HG02610 (cell line): ENCODE measurements at regions not wholly inside any gene's neighbourhood (a gene's known extent, or its start where the extent isn't known, plus 50 kb on each side); places are given as distances from the start of the nearest gene placed in this dataset.
"Not testable (repeated sequence)": the region's sequence is repeated elsewhere in the genome, so short reads cannot be mapped to it uniquely, and the experiment has no call there.

Source experiments
- ATAC-seq: cut with Tn5 transposase; IDR thresholded peaks from one replicate; pipeline ENCODE4 v1.9.1; 2021; ENCODE audit warnings: mild to moderate bottlenecking, moderate library complexity; ENCODE audit not compliant: unreplicated experiment

DNA sequence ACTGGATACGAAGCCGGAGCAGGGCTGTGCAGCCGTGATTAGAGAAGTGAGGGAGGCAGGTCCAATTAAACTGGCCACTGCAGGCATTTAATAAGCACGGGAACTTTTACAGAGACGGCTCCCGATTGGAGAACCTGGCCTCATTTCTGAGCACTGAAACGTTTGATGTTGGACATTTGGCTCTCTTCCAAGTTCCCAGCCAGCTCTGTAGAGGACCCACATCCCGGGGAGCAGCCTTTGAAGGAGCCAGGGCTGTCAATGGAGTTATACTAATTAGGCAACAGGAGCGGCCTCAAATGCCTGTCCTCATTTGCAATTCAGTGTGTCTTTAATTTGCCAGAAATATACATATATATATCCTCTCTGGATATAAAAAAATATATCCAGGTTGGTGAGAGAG lies 499.4 kb upstream of the C16orf82 start:
- ATAC-seq: no peak

DNA sequence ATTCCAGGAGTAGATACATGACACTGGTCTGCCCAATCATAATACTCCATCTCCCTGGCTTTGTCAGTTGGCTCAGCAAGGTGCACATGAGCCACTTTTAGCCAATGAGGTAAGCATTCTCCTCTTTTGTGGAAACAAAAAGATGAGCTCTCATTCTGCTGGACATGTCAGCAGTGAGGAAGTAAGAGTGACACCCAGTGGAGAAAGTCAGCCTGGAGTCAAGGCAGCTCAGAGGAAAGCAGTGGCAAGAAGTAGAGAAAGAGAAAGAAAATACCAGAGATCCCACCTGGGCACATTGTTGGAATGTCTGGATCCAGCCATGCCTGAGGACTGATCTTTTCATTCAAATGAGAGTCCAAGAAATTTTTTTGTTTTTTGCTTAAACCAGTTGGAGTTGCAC lies 496.9 kb upstream of the C16orf82 start:
- ATAC-seq: no peak

DNA sequence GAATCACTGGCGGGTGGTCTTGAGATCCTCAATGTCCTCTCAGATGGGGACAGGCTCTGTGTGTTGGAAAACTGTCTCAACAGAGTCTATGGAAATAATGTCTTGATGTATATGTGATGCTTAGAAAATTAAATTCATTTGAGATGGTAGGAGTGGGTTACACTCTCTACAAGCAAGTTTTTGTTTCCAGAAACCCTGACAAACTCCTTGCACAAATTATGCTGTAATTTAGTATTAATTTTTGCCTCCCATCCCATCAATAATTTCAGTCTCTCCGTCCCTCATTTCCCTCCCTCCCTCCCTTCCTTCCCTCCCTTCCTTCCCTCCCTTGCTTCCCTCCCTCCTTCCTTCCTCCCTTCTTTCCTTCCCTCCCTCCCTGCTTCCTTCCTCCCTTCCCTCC lies 488.0 kb upstream of the C16orf82 start:
- no peak for ATAC-seq

DNA sequence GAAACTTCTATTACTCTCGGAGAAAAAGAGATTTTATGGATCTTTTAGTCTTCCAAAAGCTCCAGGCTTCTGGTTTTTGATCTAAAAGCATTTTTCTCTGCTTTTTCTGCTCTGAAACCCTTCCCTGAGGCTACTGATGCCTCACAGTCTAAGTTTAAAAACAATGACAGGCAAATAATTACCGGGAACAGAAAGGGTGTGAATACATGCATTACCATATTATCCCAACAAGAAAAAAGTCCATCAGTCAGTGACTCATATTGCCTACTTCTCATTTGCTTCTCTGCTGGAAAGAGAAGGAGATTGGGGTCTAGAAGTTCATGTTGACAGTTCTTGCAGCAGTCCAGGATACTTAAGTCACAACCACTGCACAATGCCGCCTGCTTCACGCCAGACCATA lies 482.9 kb upstream of the C16orf82 start:
- no peak for ATAC-seq

DNA sequence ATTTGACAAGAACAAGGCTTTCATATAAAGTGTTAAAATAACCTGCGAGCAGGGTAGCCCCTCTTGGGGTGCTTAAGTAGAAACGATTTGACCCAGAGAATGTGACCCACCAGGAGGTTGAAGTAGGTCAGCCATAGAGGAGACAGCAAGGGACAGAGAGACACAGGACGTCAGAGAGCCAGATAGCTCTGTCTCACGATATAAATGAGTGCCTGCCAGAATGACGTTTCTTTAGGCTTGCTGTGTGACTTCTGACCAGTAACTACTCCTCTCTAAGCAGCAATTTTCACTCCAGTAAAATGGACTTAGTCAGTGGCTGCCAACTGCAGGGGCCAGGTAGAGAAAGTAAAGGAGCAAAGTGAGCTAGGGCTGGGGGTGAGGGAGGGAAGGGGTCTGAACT lies 473.0 kb upstream of the C16orf82 start:
- no peak for ATAC-seq

DNA sequence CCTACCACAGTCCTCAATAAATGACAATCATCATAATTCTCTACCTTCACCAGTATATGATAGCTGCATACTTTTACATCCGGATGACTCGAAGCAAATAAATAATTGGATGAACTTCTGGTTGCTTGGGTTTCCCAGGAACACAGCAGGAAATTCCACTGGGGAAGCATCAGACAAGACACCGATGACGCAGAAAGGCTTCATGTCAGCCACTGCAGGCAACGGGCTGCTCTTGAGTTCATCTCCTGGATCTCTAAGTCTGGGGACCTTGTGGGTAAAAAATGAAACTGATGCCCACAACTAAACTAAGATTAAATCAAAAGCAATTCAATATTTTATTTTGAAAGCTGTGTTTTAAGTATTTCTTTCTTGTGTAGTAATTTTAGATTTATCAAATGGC lies 472.1 kb upstream of the C16orf82 start:
- no peak for ATAC-seq

DNA sequence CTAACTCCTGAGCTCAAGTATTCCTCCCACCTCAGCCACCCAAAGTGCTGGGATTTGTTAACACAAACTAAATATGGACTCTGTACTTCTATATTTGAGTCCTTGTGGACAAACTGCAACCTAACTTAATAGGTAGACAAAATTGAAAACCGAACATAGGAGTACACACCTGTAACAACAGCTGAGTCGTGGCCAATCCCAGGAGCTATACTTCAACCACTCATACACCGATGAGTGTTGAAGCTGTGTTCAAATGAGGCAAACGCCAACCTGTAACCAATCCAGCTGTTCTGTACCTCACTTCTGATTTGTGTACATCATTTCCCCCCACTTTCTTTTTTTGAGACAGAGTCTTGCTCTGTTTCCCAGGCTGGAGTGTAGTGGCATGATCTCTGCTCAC lies 471.5 kb upstream of the C16orf82 start:
- ATAC-seq: no peak

DNA sequence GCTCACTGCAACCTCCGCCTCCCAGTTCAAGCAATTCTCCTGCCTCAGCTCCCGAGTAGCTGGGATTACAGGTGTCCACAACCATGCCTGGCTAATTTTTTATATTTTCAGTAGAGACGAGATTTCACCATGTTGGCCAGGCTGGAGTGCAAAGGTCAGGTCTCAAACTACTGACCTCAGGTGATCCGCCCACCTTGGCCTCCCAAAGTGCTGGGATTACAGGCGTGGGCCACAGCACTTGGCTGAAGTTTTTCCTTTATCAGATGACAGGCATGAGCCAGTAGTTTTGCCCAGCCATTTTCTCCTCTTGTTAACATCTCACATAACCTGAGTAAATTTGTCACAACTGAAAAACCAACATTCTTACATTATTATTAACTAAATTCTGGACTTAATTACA lies 470.7 kb upstream of the C16orf82 start:
- not testable (repeated sequence) for ATAC-seq

DNA sequence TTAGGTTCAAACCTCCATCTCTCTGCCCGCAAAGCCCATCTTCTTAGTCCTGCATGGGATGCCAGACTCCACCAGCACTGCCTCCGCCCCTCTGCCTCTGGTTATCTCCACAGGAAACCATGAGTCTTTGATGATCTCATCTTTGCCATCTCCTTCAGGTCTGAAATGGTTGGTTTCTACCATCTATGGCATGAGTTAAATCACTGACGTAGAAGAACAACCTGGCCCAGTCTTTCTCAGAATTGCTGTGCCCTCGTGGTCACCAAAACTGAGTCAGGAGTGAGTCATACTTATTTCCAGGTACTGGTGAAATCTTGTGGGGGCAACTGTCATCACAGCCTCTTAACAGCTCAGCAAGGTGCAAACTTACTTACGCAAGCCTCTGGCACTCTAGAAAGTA lies 468.7 kb upstream of the C16orf82 start:
- ATAC-seq: no peak

DNA sequence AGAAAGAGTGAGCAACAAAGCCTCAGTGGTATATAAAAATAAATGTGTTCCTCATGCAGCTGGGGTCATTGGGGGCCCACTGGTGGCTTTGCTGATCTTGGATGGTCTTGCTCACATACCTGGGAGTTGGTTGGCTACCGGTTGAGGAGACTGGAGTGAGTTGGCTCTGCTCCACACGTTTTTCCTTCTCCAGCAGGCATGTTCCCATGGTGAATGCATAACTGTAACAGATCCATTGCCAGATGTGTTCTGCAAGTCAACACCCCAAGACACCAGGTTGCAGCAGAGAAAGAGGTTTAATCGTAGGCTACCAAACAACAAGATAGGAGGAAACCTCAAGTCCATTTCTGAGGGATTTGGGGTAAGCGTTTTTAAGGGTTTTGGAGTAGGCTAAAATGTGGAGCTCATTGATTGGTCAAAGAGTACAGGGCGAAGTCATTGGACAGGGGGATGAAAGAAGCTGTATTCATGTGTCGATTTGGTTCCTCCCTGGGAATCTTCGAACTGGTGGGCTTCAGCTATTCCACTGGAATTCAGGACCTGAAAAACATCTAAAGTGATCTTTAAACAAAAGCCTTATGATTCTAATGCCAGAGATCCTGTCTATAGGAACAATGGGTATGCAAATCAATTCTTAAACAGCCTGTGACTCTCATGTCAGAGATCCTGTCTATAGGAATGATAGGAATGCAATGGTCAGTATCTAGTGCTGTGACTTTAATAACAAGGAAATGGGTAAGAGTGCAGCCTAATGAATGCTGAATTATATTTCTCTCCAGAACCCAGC lies 467.5 kb upstream of the C16orf82 start:
- no peak for ATAC-seq

DNA sequence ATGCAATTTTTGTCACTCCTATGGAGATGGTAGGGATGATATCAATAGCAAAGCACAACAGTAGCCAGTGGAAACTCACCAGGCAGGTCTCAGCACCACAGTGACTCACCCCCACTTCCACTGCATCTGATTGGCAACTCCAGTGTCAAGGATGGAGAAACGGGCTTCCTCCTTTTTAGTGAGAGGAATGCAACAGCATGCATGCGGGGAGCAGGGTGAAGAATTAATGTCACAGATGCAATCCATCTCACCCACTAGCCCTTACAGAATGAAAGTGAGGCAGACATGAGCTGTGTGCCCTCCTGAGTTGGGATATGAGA lies 467.0 kb upstream of the C16orf82 start:
- ATAC-seq: no peak

DNA sequence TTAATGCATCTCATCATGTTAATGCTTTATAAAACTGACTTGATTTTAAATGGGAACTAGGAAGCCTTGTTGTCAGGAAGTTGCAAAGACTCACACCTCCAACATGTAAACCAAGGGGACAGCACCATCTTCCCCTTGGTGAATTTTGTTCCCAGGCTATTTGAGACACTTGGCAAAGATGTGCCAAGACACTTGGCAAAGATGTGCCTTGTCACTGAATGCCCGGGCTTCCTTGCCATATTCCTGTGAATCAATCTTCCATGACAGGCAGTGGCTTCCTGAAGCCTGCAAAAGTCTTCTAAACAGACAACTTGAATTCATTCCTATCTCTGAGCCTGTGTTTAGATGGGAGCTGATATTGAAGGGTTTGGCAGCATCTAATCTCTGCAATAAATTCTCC lies 465.4 kb upstream of the C16orf82 start:
- ATAC-seq: no peak

DNA sequence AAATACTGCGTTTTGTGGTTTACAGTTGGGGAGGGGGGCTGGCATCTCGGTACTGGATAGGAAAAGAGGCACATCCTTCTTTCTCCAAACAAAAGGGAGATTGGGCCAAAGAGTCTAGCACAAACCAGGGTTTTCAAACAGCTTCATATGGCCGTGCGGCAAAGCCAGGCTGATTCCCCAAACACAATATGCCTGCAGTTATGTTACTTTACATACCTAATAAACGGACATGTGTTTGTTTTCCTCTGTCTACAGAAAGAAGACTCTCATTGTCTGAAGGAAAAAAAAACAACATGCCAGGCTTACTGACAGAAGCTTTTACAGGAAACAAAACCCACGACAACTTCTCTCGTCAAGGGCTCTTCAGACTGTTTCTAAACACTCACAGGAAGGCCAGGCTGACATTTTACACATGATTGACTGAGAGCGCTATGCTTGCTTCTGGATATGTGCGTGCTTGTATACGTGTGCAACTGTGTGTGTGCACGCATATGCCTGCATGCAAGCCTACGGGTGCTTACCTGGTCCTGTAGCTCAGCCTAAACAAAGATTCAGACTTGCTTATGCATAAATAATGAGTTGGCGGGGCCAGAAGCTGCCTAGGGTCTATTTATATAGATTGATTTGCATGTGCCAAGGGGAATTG lies 461.0 kb upstream of the C16orf82 start:
- no peak for ATAC-seq

DNA sequence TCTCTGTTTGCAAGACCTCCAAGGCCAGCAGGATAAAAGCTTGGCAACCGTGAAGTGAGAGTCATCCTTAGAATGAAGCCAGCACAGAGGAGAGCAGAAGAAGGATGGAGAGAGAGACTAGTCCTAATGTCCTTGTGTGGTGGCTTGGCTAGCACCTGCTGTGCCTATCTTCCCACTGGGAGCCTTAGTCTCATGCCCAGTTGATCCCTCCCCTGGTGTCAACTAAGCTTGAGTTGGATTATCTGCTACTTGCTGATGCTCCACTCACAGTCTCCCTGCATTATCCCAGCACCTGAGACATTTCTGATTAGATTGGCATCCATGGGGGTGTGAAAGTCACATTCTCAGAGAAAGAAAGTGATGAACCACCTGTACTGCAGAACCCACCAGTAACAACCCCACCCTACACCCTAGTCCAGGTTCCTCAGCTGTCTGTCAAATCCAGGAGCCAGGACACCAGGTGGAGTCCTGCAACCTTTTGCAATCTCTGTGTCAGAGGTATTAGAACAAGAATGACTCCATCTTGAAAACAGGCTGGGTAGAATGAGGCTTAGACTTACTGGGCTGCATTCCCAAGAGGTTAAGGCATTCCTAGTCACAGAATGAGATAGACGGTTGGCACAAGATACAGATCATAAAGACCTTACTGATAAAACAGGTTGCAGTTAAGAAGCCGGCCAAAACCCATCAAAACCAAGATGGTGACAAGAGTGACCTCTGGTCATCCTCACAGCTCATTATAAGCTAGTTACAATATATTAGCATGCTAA lies 460.2 kb upstream of the C16orf82 start:
- no peak for ATAC-seq

DNA sequence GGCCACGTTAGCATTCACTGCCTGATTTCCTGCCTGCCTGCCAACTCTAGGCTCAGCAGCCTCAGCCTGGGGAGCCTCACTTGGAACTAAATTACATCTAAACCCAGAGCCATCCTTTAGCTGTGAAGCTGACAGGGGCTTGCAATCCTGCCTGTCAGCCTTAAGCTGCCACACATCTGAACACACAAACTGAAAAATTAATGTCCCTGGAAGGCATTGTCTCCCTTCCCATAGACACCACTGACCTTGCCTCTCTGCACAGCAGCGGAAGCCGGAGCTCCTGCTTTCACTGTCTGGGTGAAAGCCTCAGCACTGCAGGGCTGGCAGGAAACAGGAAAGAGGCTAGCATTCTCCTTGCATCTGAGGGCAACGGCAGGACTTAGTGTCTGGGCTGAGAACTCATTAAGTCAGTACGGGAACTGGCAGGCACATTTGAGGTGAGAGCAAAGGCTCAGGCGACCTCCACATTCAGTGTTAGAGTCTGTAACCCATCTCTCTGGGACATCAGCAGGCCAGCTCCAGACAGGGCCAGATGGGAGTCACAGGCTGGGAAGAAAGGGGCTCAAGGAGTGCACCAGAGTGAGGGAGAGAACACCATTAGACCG lies 452.4 kb upstream of the C16orf82 start:
- no peak for ATAC-seq

DNA sequence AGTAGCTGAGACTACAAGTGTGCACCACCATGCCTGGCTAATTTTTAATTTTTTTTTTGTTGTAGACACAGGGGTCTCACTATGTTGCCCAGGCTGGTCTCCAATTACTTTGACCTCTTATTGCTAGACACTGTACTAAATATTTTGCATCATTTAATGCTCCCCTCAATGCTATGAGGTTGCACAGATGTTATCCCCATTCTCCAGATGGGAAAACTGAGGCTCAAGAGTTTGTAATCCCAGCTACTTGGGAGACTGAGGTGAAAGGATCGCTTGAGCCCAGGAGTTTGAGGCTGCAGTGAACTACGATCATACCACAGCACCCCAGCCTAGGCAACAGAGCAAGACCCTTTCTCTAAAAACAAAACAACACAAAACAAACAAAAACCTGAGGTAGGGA lies 443.3 kb upstream of the C16orf82 start:
- no peak for ATAC-seq

DNA sequence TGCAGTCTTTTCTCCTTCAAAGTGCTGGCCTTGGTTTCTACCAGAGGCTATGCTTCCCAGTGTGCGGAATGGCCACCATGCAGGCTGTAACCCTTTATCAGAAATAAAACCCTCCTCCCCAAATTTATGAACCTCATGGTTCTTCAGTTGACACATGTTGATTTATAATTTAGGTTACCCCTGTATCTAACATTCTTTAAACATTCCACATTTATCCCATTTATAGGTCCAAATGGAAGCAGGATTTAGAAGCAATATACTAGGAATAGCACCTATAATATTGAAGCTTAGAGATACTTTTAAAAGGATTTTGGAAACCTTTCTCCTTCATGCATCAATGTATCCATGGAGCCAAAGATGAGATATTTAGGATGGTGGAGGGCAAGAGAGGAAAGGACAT lies 438.8 kb upstream of the C16orf82 start:
- no peak for ATAC-seq

DNA sequence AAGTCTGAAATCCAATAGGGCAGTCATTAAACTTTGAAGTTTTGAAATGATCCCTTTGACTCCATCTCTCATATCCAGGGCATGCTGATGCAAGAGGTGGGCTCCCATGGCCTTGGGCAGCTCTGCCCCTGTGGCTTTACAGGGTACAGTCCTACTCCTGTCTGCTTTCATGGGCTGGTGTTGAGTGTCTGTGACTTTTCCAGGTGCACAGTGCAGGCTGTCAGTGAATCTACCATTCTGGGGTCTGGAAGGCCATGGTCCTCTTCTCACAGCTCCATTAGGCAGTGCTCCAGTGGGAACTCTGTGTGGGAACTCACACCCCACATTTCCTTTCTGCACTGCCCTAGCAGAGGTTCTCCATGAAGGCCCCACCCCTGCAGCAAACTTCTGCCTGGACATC lies 435.4 kb upstream of the C16orf82 start:
- ATAC-seq: not testable (repeated sequence)

DNA sequence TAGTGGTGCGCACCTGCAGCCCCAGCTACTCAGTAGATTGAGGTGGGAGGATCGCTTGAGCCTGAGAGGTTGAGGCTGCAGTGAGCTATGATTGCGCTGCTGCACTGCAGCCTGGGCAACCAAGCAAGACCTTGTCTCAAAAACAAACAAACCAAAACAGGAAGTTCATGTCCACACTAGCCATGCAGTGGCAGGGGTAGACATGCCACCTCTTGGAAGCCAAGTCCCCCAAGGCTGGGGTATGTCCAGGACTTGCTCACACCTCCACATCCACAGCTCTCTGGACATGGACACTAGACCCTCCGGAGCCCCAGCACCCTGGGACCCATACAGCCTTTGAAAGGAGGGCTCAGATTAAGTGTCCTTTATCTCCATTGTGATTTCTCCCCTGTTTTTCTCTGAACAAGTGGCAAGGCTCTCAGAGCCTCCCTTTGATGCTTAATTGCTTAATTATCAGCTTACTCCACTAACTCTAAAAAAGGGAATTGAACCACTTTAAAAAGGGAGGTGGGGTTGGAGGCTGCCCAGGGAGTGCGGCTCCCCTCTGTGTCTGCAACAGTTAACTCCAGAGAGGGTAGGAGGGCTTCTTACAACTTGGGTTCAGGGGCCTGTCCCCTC lies 424.6 kb upstream of the C16orf82 start:
- no peak for ATAC-seq

DNA sequence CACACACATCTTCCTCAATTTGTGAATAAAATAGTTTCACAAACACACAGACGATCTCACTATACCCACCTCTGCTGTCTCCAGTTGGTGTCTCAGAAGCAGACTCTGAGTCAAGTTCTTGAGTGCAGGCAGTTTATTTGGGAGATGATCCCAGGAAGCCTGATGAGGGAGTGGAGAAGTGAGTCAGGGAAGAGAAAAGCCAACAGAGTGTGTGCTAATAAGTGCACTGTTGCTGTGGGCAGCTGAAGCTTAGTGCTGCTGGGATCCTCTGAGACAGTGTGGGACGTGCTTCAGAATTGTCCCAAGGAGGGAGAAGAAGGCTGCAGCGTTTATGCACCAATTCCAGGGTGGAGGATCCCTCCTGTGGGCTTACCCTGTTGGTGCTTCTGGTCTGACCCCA lies 423.2 kb upstream of the C16orf82 start:
- ATAC-seq: no peak

DNA sequence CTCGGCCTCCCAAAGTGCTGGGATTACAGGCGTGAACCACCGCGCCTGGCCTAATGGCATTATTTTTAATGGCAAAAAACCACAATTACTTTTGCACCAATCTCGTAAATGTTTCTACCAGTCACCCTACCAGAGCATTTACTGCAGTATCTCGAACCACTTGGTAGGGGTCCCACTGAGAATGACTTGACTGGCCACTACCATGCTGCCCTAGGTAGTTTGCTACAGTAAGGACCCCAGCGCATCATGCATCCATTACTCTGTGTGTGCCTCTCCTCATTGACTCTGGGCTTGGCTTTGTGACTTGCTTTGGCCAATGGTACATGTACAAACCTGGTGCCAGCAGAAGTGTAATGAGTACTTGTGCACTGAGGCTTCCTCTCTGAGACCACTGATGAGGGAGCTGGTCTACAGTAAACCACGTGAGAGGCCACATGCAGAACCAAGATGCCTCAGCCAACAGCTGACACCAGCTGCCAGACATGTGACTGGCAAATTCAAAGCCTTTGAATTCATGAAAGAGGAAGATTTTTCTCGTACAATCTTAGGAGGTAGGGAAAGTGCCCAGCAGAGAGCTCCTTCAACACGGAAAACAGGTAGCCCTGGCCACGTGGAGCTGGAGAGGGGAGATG lies 421.7 kb upstream of the C16orf82 start:
- no peak for ATAC-seq
